SK-N-MC (cell line): ENCODE measurements at regions not wholly inside any gene's neighbourhood (a gene's known extent, or its start where the extent isn't known, plus 50 kb on each side); places are given as distances from the start of the nearest gene placed in this dataset.

Experiments
- DNase-seq: peaks from one replicate; pipeline ENCODE4 v3.0.0-alpha.2; 2011; ENCODE audit warnings: low read depth, low spot score
- H3K27ac ChIP-seq: fragments of 200-600 bp; sonication (generic); 2 replicates; pipeline ENCODE4 v1.5.1; 2016; ENCODE audit warnings: mixed run types
- H3K36me3 ChIP-seq: fragments of 200-600 bp; sonication (generic); 2 replicates; pipeline ENCODE4 v1.6.1; 2017; ENCODE audit warnings: antibody characterized with exemption, low read length, mixed read lengths; ENCODE audit not compliant: insufficient read depth
- H3K4me3 ChIP-seq: fragments of 200-600 bp; sonication (generic); 2 replicates; pipeline ENCODE4 v1.5.1; 2016
- H3K9ac ChIP-seq: fragments of 200-600 bp; sonication (generic); 2 replicates; pipeline ENCODE4 v1.8.0; 2017; ENCODE audit warnings: mixed run types, mixed read lengths; ENCODE audit not compliant: insufficient read length
- H3K9me3 ChIP-seq: fragments of 200-600 bp; sonication (generic); 2 replicates; pipeline ENCODE4 v1.6.1; 2017; ENCODE audit warnings: low read depth, mild to moderate bottlenecking, antibody characterized with exemption, low read length, moderate library complexity, mixed read lengths
- EZH2 ChIP-seq: fragments of 200-600 bp; sonication (generic); IDR thresholded peaks from one replicate; pipeline ENCODE4 v1.6.1; 2017; ENCODE audit warnings: antibody characterized with exemption
- FOXP2 ChIP-seq: optimal IDR thresholded peaks from 2 replicates; pipeline ENCODE3; 2011; ENCODE audit warnings: mild to moderate bottlenecking, moderate library complexity; ENCODE audit not compliant: insufficient read depth; ENCODE audit errors: extremely low read length, control extremely low read depth
- POLR2AphosphoS5 ChIP-seq: IDR thresholded peaks from 2 replicates; pipeline ENCODE4 v1.6.1; 2012; ENCODE audit warnings: mild to moderate bottlenecking, low read depth, low read length, borderline replicate concordance

DNA sequence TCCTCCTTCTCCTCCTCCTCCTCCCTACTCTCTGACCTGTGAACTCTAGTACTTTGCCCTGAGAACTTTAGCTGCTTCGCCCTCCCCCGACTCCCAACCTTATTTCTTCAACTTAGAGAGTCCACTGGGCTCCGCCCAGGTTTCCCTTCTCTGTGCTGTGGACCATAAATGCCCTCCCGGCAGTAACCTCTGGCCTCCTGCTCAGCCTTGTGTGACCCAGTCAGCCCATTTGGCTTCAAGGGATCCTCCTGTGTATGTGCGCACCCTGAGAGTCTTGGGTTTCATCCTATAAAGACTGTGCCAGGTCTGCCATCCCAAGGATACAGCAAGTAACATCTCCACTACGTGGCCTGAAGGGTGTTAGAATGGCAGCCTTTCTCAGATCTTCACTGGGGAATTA is 275.6 kb upstream of the C16orf82 start:
- TF ChIP-seq FOXP2: no peak
- no peak for TF ChIP-seq POLR2AphosphoS5
- no peak for TF ChIP-seq EZH2
- H3K9ac ChIP-seq: no peak overlapping the region
- H3K9me3 ChIP-seq: no peaks in the 10 kb centered on the region
- no peaks in the 10 kb centered on the region for H3K36me3 ChIP-seq
- no peak for DNase-seq
- no peak overlapping the region for H3K27ac ChIP-seq
- no peak overlapping the region for H3K4me3 ChIP-seq

DNA sequence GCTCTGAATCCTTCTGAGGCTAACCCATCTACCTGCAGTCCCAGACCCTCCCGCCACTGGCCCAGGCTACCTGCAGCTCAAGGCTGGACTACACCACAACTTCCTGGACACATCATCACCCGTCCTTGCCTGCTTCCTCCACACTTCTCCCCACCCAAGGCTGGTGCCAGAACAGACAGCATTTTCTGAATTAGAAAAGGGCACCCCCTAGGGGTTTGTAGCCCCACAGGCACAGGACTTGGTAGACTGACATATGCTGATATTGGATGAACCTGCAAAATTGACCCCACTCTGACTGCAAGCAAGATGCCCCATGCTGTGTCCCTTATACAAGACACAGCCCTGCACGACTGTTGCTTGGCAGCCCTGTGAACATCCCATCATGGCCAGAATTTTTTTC is 271.5 kb upstream of the C16orf82 start:
- H3K9me3 ChIP-seq: no peaks in the 10 kb centered on the region
- no peak for TF ChIP-seq FOXP2
- no peak for TF ChIP-seq EZH2
- TF ChIP-seq POLR2AphosphoS5: no peak
- no peak for DNase-seq
- H3K36me3 ChIP-seq: no peaks in the 10 kb centered on the region
- no peak overlapping the region for H3K27ac ChIP-seq
- H3K9ac ChIP-seq: no peak overlapping the region
- no peak overlapping the region for H3K4me3 ChIP-seq

DNA sequence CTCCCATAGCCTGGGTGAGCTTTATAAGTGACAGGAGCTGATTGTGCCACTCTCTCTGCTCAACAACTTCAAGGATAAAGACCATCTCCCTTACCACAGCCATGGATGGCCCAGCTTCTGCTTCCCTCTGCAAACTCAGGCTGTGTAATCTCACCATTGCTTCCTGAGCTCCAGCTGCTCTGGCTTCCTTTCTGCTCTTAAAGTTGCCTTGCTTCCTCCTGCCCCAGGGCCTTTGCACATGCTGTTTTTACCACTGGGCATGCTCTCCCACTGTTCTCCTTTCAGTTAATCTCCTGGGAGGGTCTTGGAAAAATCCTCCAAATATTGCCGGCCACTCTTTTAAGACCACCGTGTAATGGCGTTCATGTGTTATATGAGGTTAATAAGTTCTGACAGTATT is 265.1 kb upstream of the C16orf82 start:
- TF ChIP-seq EZH2 (no peak), FOXP2 (no peak), POLR2AphosphoS5 (no peak)
- H3K9me3 ChIP-seq: no peaks in the 10 kb centered on the region

DNA sequence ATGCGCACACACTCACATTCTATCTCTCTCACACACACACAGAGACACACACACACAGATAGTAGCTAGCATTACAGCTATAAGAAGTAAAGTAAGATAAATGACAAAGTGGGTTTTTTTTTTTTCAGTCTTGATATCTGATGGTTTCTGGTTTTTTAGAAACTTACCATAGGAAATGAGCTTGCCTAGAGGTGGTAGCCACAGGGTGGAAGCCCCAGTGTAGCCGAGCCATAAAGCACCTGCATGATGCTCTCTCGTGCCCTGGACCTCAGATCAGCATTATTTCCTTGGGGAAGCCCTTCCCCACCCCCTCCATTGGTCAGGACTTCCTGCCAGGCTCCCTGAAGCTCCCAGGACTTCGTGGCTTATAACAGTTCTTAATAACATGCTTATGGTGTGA is 264.3 kb upstream of the C16orf82 start:
- TF ChIP-seq POLR2AphosphoS5: no peak
- TF ChIP-seq EZH2: no peak
- TF ChIP-seq FOXP2: no peak
- Histone ChIP-seq H3K36me3 (no peaks in the 10 kb centered on the region), H3K27ac (peak overlapping the region; percentile 48; the same call in 1 of the 2 replicates), H3K9ac (no peak overlapping the region), H3K4me3 (no peak overlapping the region), H3K9me3 (no peaks in the 10 kb centered on the region)
- no peak for DNase-seq

More for the DNA sequence above, 265.1 kb upstream of the C16orf82 start:
- Histone ChIP-seq H3K27ac (no peak overlapping the region), H3K4me3 (no peak overlapping the region), H3K9ac (no peak overlapping the region), H3K36me3 (no peaks in the 10 kb centered on the region)
- DNase-seq: peak; percentile 14

DNA sequence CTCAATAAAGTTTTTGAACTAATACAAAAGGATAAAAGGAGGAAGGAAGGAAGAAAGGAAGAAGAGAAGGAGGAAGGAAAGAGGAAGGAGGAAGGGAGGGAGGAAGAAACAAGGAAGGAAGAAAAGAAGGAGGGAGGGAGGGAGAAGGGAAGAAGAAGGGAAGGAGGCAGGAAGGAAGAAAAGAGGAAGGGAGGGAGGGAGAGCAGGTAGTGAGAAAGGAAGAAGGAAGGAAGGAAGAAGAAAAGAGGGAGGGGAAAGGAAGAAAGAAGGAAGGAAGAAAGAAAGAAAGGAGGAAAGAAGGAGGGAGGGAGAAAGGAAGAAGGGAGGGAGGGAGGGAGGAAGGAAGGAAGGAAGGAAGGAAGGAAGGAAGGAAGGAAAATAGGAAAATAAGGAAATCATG is 263.8 kb upstream of the C16orf82 start:
- no peak for TF ChIP-seq EZH2
- no peak for TF ChIP-seq FOXP2
- TF ChIP-seq POLR2AphosphoS5: no peak
- Histone ChIP-seq H3K9ac (no peak overlapping the region), H3K4me3 (no peak overlapping the region), H3K9me3 (no peaks in the 10 kb centered on the region), H3K36me3 (no peaks in the 10 kb centered on the region), H3K27ac (no peak overlapping the region)
- no peak for DNase-seq

DNA sequence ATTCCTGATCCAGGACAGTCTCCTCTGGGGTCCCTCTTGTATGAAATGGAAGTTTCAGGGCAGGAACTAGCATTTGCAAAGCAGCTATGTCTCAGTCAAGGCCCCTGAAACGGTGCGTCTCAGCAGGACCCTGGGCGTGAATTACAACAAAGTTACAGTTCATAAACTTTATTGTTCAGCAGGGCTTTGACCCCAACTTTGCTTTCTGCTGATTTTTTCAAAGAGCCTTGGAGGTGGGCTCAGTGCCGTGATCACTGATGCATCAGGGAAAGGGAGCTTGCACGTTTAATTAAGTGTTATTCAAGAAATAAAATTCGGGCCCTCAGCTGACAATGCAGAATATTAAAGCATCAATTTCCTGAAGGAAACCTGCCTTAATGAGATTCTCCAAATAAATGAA is 260.1 kb upstream of the C16orf82 start:
- TF ChIP-seq FOXP2 (no peak), EZH2 (no peak), POLR2AphosphoS5 (no peak)
- H3K36me3 ChIP-seq: no peaks in the 10 kb centered on the region
- no peaks in the 10 kb centered on the region for H3K9me3 ChIP-seq
- H3K9ac ChIP-seq: no peak overlapping the region
- DNase-seq: no peak
- H3K4me3 ChIP-seq: no peak overlapping the region
- H3K27ac ChIP-seq: no peak overlapping the region

DNA sequence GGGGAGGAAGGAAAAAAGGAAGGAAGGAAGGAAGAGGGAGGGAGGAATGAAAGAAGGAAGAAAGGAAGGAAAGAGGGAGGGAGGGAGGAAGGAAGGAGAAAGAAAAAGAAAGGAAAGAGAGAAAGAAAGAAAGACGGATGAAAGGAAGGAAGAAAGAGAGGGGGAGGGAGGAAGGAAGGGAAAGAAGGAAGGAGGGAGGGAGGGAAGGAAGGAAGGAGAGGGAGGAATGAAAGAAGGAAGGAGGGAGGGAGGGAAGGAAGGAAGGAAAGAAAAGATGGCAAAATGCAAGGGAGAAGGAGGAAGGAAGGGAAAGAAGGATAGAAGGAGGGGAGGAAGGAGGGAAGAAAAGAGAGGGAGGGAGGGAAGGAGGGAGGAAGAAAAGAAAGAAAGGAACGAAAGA is 257.3 kb upstream of the C16orf82 start:
- Histone ChIP-seq H3K9ac (no peak overlapping the region), H3K4me3 (no peak overlapping the region), H3K9me3 (no peaks in the 10 kb centered on the region), H3K27ac (no peak overlapping the region), H3K36me3 (no peaks in the 10 kb centered on the region)
- no peak for DNase-seq
- no peak for TF ChIP-seq EZH2
- TF ChIP-seq POLR2AphosphoS5: no peak
- no peak for TF ChIP-seq FOXP2

DNA sequence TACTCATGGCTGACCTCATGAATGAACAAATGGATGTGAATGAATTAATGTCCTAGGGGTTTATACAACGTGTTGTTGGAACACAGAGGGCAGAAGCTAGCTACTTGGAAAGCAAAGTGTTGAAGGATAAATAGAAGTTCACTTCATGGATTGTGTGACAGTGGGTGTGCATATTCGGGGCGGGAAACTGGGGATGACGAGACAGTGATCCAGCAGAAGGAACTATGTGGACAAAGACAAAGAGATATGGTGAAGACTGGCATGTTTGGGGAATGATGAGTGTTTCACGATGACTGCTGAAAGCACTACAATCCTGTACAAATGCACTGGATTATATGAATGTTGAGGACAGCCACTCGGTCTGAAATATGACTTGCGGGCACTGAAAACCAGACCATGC is 250.5 kb upstream of the C16orf82 start:
- DNase-seq: no peak
- TF ChIP-seq FOXP2 (no peak), POLR2AphosphoS5 (no peak), EZH2 (no peak)
- no peaks in the 10 kb centered on the region for H3K36me3 ChIP-seq

DNA sequence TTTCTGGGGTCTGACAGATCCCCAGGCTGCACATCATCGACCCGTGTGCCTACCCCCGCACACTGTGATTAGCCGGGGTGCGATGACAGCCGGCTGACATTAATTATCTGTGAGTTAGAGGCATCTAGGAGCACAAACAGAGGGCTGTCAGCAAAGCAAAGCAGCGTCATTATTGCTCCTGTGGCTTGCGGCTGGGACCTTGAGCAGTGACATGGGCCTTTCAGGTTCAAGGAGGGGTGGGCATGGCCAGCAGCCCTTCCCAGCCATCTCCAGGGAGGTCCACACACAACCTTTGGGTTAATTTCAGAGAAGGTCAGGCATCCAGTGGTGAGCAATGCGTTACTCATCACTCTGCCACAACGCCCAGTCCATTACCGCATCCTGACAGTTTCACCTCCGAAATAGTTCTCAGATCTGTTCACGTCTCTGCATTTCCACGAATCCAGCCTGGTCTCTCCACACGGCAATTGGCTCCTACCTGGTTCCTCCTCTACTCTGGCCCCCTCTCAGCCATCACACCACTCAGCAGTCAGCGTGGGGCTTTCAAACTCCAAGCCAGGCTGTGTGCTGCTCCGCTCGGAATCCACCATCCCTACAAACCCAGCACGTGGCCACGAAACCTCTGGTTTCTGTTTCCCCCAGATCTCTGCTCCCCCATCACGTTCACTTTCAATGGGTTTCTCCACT is 249.7 kb upstream of the C16orf82 start:
- DNase-seq: no peak
- TF ChIP-seq POLR2AphosphoS5: no peak
- TF ChIP-seq EZH2: no peak
- no peak for TF ChIP-seq FOXP2
- Histone ChIP-seq H3K9ac (no peak overlapping the region), H3K4me3 (no peak overlapping the region), H3K36me3 (no peaks in the 10 kb centered on the region), H3K9me3 (no peaks in the 10 kb centered on the region), H3K27ac (no peak overlapping the region)

More for the DNA sequence above, 250.5 kb upstream of the C16orf82 start:
- no peaks in the 10 kb centered on the region for H3K9me3 ChIP-seq
- no peak overlapping the region for H3K4me3 ChIP-seq
- no peak overlapping the region for H3K9ac ChIP-seq
- H3K27ac ChIP-seq: no peak overlapping the region
